Fibroblast of pulmonary artery (primary cell): ENCODE measurements at regions not wholly inside any gene's neighbourhood (a gene's known extent, or its start where the extent isn't known, plus 50 kb on each side); places are given as distances from the start of the nearest gene placed in this dataset.

Experiments
- DNase-seq: peaks from one replicate; pipeline ENCODE4 v3.0.0-alpha.2; 2010; ENCODE audit warnings: low read depth
- H3K4me3 ChIP-seq: replicated peaks from 2 replicates; pipeline ENCODE4 v1.5.1; 2011; ENCODE audit warnings: low read depth, mild to moderate bottlenecking, control low read depth, low read length, moderate library complexity
- TF ChIP-seq, protein P1 (sequence below): IDR thresholded peaks from 2 replicates; pipeline ENCODE4 v1.5.1; 2011; ENCODE audit warnings: mild to moderate bottlenecking, control low read depth, low read length, inconsistent platforms; ENCODE audit errors: missing control alignments

- DNase-seq, result no peak
- TF ChIP-seq, protein P1, sequence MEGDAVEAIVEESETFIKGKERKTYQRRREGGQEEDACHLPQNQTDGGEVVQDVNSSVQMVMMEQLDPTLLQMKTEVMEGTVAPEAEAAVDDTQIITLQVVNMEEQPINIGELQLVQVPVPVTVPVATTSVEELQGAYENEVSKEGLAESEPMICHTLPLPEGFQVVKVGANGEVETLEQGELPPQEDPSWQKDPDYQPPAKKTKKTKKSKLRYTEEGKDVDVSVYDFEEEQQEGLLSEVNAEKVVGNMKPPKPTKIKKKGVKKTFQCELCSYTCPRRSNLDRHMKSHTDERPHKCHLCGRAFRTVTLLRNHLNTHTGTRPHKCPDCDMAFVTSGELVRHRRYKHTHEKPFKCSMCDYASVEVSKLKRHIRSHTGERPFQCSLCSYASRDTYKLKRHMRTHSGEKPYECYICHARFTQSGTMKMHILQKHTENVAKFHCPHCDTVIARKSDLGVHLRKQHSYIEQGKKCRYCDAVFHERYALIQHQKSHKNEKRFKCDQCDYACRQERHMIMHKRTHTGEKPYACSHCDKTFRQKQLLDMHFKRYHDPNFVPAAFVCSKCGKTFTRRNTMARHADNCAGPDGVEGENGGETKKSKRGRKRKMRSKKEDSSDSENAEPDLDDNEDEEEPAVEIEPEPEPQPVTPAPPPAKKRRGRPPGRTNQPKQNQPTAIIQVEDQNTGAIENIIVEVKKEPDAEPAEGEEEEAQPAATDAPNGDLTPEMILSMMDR, result no peak
- no peak overlapping the region for H3K4me3 ChIP-seq
Measured at GRCh38 chr11:69394234-69394868, 87.1 kb upstream of the LINC01488 start.

DNA sequence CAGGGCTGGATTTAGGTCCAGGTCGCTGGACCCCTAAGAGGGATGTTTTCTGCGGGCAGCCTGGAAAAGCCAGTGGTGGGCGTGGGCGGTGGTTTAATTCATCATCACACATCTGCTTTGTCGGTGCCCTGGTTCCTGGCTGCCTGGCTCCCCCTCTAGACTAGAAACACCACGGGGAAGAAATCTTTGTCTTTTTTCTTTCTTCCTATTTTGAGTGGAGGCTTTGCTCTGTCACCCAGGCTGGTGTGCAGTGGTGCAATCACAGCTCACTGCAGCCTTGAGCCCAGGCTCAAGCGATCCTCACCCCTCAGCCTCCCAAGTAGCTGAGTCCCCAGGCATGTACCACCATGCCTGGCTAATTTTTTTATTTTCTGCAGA lies 86.6 kb upstream of the LINC01488 start:
- DNase-seq, result no peak
- no peak overlapping the region for H3K4me3 ChIP-seq
- TF ChIP-seq, protein P1, result no peak

DNA sequence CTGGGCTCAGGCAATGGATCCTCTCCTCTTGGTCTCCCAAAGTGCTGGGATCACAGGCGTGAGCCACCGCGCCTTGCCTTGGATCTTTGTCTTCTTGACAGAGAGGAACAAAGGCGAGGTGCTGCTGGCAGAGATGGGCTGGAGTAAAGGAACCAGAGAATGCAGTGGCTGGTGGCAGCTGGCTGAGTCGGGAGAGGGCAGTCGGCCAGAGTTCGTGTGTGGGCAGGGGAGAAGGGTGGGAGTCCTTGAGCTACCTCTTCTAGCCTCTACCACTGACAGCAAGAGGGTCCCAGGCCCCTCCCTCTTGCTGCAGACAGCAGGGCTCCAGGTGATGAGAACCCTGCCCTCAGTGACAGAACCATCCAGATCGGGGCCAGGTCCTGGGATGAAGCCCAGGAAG lies 86.2 kb upstream of the LINC01488 start:
- TF ChIP-seq, protein P1, result no peak
- DNase-seq, result no peak
- no peak overlapping the region for H3K4me3 ChIP-seq

DNA sequence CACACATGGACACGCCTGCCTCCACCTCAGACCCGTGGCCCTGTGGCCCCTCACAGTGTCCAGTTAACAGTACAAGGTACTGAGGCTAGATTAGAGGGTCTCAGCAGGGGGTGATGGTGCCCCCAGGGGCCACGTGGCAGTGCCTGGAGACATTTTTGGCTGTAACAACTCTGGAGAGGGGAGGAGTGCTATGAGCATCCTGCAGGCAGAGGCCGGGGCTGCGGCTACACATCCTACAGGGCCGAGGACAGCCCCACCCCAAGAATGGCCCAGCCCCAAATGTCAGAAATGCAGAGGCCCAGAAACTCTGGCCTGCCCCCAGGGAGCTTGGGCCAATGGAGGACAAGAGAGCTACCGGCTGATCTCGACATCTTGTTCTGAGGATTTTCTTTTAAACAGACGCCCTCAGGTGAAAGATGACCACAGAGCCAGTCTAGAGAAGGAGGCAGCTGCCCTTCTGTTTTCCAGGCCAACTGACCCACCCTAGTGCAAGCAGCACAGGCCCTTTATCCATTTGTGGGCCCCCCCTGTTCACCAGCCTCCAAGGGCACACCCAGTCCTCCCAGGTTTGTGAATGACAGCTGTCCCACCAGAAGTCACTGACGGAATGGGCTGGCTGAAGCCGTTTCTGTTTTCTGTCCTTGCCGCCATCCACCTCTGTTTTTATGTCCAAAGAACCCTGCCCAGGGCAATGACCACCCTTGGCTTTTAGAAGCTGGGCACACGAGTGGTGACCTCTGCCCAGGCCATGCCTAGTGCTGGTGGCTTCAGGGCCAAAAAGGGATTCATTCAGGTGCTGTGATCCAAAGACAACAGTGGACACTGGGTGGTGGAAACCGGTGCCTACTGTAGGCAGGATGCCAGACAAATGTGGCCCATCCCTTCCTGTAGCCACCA lies 85.2 kb upstream of the LINC01488 start:
- H3K4me3 ChIP-seq, result no peak overlapping the region
- no peak for DNase-seq
- TF ChIP-seq, protein P1, result no peak

DNA sequence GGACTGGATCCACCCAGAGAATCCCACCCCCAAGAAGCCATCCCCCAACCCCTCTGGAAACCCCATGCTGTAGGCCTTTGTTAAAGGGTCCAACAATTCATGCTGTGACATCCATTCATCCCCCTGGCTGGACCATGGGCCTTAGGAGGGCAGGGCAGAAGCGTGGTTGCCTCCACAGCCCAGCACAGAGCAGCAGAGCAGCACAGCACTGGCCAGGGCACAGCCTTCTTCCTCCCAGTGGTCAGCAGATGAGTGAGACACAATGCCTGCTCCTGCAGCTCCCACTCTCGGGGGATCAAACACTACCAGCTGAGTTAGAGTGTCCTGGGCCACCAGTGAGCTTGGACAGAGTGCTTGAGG lies 84.5 kb upstream of the LINC01488 start:
- TF ChIP-seq, protein P1, result no peak
- DNase-seq, result no peak
- no peak overlapping the region for H3K4me3 ChIP-seq

- no peak overlapping the region for H3K4me3 ChIP-seq
- TF ChIP-seq, protein P1, result no peak
- no peak for DNase-seq
Measured at GRCh38 chr11:69397732-69398131, 83.7 kb upstream of the LINC01488 start.
